Activated CD8-positive, alpha-beta memory T cell treated with anti-CD3 and anti-CD28 coated beads for 36 hours (primary cell): ENCODE measurements at regions not wholly inside any gene's neighbourhood (a gene's known extent, or its start where the extent isn't known, plus 50 kb on each side); places are given as distances from the start of the nearest gene placed in this dataset.
"Not testable (repeated sequence)": the region's sequence is repeated elsewhere in the genome, so short reads cannot be mapped to it uniquely, and the experiment has no call there.

Source experiments
- CTCF ChIA-PET: fragments of 350-600 bp; sonication (Branson Sonifier 250); formaldehyde crosslinking; loops from one replicate; lab custom pipeline; 2021; ENCODE audit warnings: antibody characterized with exemption; lab: Charles Lee
- POLR2A ChIA-PET: fragments of 350-600 bp; sonication (Branson Sonifier 250); formaldehyde crosslinking; loops from one replicate; lab custom pipeline; 2021; ENCODE audit warnings: antibody characterized with exemption; lab: Charles Lee

DNA sequence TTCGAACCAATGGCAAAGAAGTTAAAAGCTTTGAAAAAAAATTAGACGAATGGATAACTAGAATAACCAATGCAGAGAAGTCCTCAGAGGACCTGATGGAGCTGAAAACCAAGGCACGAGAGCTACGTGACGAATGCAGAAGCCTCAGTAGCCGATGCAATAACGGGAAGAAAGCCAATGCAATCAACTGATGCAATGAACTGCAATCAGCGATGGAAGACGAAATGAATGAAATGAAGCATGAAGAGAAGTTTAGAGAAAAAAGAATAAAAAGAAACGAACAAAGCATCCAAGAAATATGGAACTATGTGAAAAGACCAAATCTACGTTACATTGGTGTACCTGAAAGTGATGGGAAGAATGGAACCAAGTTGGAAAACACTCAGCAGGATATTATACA lies 52.6 kb upstream of the MRPS30 start:
- CTCF ChIA-PET, POLR2A ChIA-PET: not testable (repeated sequence)

DNA sequence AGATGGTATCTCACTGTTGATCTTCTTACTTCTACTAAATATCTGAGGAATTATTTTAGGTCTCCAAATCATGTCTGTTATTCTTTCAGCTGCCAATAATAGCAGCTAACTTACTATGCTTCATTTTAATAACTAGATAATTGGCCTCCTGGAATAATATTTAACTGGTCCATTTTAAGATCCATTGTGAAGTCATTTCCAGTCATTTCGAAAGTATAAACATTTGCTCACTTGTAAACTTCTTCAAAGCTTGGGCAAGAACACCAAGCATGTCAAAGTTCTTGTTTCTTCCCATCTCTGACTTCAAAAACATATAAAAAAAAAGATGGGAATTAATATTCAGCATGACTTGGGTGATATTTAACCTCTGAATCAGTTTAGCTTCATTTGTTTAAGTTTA lies 61.4 kb upstream of the MRPS30 start:
- ChIA-PET POLR2A (no interaction called here), CTCF (no interaction called here)

GRCh38 chr5:44740660-44741059 lies 68.1 kb upstream of the MRPS30 start:
- CTCF ChIA-PET: no interaction called here
- POLR2A ChIA-PET: no interaction called here

DNA sequence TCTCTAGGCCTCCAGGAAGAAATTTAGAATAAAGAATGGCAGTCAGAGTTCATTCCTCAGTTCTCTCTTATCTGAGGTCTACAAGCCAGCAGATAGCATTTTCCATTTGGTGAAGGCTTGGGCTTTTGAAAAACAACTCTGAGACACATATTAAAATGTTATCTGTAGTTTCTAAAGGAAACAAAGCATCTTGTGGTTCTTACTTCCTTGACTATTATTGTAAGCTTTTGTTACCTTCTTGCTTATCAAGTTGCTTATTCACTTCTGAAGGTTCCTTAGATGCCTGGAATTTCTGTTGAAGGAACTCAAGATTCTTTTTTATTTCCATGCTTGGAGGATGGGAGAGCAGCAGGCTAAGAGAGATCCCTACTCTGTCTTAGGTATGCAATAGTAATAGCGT lies 79.2 kb upstream of the MRPS30 start:
- CTCF ChIA-PET: interaction anchor here (0.5 kb wide), 1 partner anchor 219 kb away, joined by 4 read pairs; no protein-coding TSS in a partner anchor

GRCh38 chr5:44727100-44727499 lies 81.6 kb upstream of the MRPS30 start:
- POLR2A ChIA-PET: no interaction called here
- CTCF ChIA-PET: no interaction called here

More for the DNA sequence above, 79.2 kb upstream of the MRPS30 start:
- POLR2A ChIA-PET: no interaction called here

- POLR2A ChIA-PET: no interaction called here
- CTCF ChIA-PET: no interaction called here
These were observed 88.9 kb upstream of the MRPS30 start for GRCh38 chr5:44719856-44720255.

DNA sequence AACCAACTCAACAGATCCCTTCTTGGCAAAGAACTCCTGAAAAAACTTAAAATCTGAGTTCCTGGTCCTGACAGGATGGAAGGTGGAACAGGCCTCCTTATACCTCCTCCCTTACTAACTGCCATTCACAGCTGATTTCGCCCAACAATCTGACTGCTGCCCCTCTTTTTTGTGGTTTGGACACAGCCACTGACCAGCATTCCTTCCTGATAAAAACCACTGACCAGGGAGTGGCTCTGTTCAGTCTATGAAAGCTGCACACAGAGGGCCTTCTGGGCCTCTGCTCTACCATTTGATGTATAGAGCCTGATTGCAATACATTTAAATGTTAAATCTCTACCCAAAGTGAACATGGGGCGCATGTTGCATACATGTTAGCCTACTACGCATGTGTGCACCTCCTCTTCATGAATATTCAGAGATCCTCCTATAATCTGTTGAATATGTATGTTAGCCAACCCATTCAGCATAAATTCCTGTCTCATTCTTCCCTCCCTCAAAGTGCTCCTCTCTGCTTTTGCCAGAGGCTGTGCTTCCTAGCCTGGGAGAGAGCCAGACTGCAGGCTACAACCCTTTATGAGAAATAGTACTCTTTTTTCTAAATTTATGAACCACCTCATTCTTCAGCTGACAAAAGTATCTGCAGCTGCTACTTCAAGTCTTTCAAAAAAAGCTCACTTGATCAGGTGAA lies 93.7 kb upstream of the MRPS30 start:
- ChIA-PET CTCF (no interaction called here), POLR2A (no interaction called here)

DNA sequence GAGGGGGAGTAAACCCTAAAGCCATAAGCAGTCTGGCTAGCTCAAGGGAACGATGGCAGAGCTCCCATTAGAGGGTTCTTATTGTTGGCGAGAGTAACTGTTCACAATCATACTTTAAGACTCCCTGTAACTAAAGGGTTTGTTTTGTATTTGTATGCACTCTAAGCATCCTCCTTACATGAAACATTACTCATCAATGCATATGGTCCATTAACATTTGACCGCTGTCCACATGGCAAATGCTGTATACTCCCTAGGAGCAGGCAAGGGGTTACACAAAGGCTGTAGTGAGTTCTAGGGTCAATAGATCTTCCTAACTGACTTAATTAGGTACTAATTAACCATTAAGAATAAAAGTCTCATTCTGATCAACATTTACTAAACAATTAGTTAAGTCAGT lies 95.3 kb upstream of the MRPS30 start:
- POLR2A ChIA-PET: no interaction called here
- CTCF ChIA-PET: no interaction called here

GRCh38 chr5:44711901-44712300 lies 96.8 kb upstream of the MRPS30 start:
- CTCF ChIA-PET: no interaction called here
- POLR2A ChIA-PET: no interaction called here

DNA sequence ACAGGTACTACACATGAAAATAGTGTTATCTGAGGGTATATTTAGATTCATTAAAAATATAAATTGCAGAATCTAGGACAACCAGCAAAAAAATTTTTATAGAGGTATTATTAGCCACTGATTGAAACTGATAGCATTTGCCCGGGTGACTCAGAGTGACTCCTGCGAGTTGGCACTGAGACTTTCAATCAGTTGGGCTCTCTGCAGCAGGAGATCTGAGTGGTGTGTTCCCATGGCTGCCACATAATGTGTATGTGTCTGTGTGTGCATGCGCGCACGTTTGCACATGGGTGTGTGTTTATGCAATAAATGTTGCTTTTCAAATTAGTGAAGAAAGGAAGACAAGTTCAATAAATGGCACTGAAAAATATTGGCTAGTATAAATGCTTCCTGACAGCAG lies 100.1 kb upstream of the MRPS30 start:
- CTCF ChIA-PET: no interaction called here
- POLR2A ChIA-PET: no interaction called here

- ChIA-PET CTCF (no interaction called here), POLR2A (no interaction called here)
These were observed 101.0 kb upstream of the MRPS30 start for GRCh38 chr5:44707721-44708120.

DNA sequence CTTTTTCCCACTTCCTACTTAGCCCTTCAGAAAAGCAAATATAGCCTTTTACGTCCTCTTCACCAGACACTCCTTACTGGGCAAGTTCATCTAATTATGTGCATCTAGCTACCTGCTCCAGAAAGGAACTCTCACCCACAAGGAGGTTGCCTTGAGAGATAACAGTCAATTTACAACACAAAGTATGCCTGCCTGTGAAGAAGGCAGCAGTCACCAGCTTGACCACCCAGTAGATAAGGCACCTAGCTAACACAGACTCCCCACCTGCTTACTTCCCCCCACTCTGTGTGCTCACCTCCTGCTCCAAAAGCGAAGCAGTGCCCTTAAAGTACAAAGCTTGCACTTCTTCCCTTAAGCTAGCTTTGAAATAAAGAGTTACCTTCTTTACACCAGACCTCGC lies 111.7 kb upstream of the MRPS30 start:
- CTCF ChIA-PET: no interaction called here
- POLR2A ChIA-PET: no interaction called here

GRCh38 chr5:44695259-44695658 lies 113.5 kb upstream of the MRPS30 start:
- ChIA-PET POLR2A (no interaction called here), CTCF (no interaction called here)

GRCh38 chr5:44691802-44692201 lies 116.9 kb upstream of the MRPS30 start:
- ChIA-PET POLR2A (no interaction called here), CTCF (no interaction called here)

DNA sequence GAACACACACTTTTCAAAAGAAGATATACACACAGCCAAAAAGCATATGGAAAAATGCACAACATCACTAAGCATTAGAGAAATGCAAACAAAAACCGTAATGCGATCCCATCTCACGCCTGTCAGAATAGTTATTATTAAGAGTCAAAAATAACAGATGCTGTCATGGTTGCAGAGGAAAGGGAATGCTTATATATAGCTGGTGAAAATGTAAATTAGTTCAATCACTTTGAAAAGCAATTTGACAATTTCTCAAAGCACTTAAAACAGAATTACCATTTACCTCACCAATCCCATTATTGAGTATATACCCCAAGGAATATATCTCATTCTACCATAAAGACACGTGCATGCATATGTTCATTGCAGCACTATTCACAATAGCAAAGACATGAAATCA lies 126.8 kb upstream of the MRPS30 start:
- POLR2A ChIA-PET: no interaction called here

DNA sequence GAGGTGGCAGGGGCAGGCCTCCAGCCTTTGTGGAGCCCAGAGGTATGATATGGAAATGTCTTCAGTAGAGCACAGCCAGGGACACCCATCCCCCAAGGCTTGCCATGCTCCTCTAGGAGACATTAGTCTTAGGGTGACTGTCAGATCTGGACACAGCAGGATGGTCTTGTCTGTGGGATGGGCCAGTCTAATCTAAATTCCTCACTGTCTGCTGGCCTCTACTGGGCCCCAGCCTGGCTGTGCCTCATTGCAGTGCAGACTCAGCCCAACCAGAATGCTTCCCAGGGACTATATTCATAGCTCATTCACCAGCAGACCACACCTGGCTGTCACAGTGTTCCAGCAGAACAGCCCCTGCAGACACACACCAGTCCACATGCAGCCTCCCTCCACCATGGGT lies 129.5 kb upstream of the MRPS30 start:
- ChIA-PET CTCF (no interaction called here), POLR2A (no interaction called here)

More for the DNA sequence above, 126.8 kb upstream of the MRPS30 start:
- CTCF ChIA-PET: no interaction called here

DNA sequence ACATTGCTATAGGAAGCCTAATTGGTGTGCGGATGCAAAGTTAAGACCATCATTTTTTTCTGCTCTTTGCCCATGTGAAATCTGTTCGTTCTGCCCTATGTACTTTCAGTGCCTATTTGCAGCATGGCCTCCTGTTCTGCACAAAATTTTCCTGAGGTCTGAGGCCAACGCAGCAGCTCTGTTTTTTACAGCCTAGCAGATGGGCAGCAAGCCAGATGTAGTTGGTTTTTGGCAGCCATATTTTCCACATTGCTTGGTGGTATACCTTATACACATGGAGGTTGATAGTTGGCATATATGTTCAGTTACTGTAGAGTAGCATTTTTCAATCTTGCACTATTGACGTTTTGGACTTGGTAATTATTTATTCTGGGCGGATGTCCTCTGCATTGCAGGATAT lies 133.5 kb upstream of the MRPS30 start:
- ChIA-PET CTCF (no interaction called here), POLR2A (no interaction called here)

DNA sequence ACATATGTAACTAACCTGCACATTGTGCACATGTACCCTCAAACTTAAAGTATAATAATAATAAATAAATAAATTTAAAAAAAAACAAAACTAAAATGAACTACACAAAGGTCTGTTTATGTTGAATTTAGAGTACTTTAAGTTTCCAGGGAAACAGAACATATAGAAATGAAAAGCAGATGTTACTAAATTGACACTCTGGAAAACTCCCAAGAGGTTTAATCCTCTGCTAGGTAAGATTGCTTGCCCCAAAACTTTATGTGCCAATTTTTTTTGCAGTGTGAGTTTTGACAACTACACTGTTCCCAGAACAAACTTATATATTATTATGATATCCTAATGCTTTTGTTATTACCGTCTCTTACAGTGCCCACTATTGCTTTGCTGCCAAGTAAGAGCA lies 134.3 kb upstream of the MRPS30 start:
- POLR2A ChIA-PET: no interaction called here
- CTCF ChIA-PET: no interaction called here

DNA sequence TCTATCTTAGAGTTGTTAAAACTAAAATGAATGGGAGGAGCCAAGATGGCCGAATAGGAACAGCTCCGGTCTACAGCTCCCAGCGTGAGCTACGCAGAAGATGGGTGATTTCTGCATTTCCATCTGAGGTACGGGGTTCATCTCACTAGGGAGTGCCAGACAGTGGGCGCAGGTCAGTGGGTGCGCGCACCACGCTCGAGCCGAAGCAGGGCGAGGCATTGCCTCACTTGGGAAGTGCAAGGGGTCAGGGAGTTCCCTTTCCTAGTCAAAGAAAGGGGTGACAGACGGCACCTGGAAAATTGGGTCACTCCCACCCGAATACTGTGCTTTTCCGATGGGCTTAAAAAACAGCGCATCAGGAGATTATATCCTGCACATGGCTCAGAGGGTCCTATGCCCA lies 140.3 kb upstream of the MRPS30 start:
- POLR2A ChIA-PET, CTCF ChIA-PET: not testable (repeated sequence)

GRCh38 chr5:44665101-44665701 lies 143.5 kb upstream of the MRPS30 start:
- ChIA-PET CTCF (no interaction called here), POLR2A (no interaction called here)

DNA sequence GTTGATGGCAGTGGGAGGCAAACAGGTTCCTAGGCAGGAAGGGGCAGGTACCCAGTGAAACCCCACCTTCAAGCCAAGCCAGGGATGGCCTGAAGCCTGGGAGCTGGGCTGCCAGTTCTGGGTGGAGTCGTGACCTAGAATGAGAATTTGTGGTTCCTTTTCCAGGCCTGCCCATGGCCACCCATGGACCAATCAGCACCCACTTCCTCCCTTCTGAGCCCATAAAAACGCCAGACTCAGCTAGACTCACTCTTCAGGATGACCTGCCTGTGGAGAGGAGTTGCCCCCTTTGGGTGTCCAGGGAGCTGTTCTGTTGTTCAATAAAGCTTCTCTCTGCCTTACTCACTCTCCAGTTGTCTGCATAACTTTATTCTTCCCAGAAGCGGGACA lies 144.0 kb upstream of the MRPS30 start:
- ChIA-PET CTCF (no interaction called here), POLR2A (no interaction called here)
